NCI-H1048 (cell line): ENCODE measurements at regions not wholly inside any gene's neighbourhood (a gene's known extent, or its start where the extent isn't known, plus 50 kb on each side); places are given as distances from the start of the nearest gene placed in this dataset.
"Not testable (repeated sequence)": the region's sequence is repeated elsewhere in the genome, so short reads cannot be mapped to it uniquely, and the experiment has no call there.

Experiments used
- DNase-seq: peaks from one replicate; lab custom pipeline; 2025; lab: John Stamatoyannopoulos, UW

GRCh38 chr19:28065026-28065425 lies 1147.9 kb downstream of the UQCRFS1 start:
- DNase-seq: no peak

GRCh38 chr19:28063702-28064101 lies 1149.2 kb downstream of the UQCRFS1 start:
- DNase-seq: no peak

GRCh38 chr19:28061111-28061510 lies 1151.8 kb downstream of the UQCRFS1 start:
- no peak for DNase-seq

- not testable (repeated sequence) for DNase-seq
Observed at GRCh38 chr19:28057026-28057425, 1155.9 kb downstream of the UQCRFS1 start.

DNA sequence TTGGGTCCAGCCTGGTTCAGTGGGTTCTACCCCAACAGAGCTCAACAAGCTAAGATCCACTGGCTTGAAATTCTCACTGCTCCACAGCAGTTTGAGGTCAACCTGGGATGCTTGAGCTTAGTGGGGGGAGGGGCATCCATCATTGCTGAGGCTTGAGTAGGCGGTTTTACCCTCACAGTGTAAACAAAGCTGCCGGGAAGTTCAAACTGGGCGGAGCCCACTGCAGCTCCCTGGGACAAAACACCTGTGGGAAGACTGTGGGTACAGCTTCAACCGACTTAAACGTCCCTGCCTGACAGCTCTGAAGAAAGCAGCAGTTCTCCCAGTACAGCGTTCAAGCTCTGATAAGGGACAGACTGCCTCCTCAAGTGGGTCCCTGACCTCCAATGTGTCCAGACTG lies 1161.9 kb downstream of the UQCRFS1 start:
- no peak for DNase-seq

GRCh38 chr19:28049875-28050274 lies 1163.1 kb downstream of the UQCRFS1 start:
- no peak for DNase-seq

- DNase-seq: no peak
Observed at GRCh38 chr19:28046932-28047331, 1166.0 kb downstream of the UQCRFS1 start.

DNA sequence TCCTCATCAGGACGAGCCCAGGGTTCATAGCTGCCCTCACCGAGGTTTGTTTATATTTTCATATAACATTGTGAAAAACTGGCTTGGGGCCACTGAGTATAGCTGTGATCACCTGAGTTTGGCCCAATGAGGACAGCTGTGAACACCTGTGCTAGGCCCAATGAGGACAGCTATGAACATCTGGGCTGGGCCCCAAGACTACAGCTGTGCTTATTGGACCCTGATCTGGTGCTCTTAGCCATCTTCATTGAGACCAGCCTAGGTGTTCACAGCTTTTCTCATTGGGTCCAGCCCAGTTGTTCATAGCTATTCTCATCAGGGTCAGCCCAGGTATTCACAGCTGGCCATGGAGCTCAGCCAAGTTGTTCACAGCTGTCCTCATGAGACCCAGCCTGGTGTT lies 1167.3 kb downstream of the UQCRFS1 start:
- DNase-seq: no peak

DNA sequence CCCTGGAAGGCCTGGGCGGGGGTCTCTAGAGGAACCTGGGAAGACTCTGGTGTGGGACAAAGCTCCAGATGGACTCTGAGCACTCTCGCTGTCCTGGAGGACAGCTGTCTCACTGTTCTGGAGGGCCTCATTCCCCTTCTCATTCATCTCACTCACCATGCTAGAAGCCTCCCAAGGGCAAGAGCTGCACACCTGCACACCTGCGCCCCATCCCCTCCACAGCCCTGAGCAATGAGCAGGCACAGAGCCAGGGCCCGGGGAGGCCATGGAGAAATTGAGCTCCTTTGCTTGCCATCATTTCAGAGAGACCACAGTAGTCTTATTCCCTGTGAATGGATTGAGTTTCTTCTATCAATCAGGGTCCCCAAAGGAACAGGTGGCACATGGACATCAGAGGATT lies 1168.5 kb downstream of the UQCRFS1 start:
- DNase-seq: no peak

GRCh38 chr19:28042516-28042915 lies 1170.4 kb downstream of the UQCRFS1 start:
- no peak for DNase-seq

- no peak for DNase-seq
Observed at GRCh38 chr19:28039677-28040381, 1173.1 kb downstream of the UQCRFS1 start.

DNA sequence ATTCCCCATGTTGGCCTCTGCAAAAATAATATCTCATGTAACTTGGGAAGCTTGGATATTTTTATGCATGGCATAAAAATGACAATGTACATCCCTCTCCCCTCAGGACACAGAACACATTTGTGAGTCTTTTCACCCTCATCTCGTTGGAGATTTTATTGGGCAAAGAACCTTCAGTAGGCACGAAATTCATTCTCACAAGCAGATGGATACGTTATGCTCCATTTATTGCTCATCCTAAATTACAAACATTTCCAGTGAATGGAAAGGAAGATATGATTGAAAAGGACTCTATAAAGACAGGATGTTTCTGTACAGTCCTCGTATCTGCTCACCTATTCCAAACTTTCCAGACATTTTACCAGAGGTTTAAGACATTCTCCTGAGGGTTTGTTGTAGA lies 1175.8 kb downstream of the UQCRFS1 start:
- DNase-seq: no peak

GRCh38 chr19:28036486-28036885 lies 1176.5 kb downstream of the UQCRFS1 start:
- DNase-seq: no peak

DNA sequence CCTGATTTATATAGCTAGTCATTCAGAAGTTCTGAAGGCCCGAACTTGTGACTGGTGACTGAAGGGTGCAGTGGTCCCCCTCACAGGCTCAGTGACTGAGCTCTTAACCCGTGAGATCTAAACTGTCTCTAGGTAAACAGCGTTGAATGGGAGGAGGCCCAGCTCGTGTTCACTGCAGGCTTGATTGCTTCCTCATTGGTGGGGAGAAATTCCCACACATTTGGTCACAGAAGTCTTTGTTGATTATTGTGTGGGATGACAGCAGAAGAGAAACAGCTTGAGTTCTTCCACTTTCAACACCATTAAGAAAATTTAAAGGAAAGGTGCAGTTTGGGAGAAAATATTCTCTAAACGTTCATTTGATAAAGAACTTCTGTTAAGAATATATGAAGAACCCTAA lies 1178.0 kb downstream of the UQCRFS1 start:
- no peak for DNase-seq

DNA sequence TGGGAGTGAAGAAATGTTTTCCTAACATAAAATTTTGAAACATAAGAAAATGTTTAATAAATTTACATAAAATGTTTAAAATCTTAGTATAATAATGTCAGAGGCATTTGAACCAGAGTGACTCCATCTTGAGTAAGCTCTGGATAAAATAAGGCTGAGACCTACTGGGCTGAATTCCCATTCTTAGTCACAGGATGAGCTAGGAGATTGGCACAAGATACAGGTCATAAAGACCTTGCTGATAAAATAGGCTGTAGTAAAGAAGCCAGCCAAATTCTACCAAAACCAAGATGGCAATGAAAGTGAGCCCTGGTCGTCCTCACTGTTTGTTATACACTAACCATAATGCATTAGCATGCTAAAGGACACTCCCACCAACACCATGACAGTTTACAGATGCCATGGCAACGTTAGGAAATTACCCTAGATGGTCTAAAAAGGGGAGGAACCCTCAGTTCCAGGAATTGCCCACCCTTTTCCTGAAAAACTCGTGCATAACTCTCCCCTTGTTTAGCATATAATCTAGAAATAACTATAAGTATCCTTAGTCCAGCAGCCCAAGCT lies 1184.0 kb downstream of the UQCRFS1 start:
- no peak for DNase-seq

DNA sequence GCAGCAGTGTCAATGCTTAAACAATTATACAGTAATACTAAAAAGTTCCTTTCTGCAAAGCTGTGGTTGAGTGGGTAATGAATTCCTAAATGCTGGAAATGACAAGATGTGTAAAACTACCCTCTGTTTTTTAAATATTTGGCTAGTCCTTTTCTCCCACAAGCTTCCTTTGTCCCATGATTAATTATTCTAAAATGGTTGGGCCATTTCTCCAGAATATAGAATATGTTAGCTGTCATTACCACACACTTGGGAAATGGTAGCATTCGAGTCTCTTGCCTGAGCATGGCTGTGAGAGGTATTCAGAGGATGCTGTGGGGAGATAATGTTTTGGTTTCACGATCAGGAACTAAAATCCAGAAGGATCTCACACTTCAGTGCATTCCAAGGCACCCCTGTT lies 1185.8 kb downstream of the UQCRFS1 start:
- DNase-seq: no peak

GRCh38 chr19:28026636-28027035 lies 1186.3 kb downstream of the UQCRFS1 start:
- DNase-seq: no peak

DNA sequence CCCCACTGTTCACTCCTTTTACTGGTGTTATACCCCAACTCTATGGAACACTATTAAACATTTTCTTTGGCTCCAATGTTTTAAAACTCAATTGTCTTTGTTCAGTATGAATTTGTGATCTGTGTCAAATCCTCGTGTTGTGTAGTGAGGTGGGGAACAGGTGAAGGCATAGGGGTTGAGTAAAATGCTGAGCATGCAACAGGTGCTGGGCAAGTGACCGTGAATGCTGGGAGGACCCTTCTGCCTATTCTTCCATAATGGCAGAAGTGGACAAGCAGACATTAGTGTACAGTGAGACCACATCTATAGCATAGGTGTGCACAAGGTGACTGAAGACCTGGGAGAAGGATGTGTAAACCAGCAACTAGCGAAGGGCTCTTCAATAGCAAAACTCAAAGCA lies 1188.0 kb downstream of the UQCRFS1 start:
- no peak for DNase-seq

- no peak for DNase-seq
Observed at GRCh38 chr19:28023064-28023463, 1189.9 kb downstream of the UQCRFS1 start.

- no peak for DNase-seq
Observed at GRCh38 chr19:28022506-28022905, 1190.4 kb downstream of the UQCRFS1 start.

- DNase-seq: no peak
Observed at GRCh38 chr19:28021259-28022185, 1191.4 kb downstream of the UQCRFS1 start.

DNA sequence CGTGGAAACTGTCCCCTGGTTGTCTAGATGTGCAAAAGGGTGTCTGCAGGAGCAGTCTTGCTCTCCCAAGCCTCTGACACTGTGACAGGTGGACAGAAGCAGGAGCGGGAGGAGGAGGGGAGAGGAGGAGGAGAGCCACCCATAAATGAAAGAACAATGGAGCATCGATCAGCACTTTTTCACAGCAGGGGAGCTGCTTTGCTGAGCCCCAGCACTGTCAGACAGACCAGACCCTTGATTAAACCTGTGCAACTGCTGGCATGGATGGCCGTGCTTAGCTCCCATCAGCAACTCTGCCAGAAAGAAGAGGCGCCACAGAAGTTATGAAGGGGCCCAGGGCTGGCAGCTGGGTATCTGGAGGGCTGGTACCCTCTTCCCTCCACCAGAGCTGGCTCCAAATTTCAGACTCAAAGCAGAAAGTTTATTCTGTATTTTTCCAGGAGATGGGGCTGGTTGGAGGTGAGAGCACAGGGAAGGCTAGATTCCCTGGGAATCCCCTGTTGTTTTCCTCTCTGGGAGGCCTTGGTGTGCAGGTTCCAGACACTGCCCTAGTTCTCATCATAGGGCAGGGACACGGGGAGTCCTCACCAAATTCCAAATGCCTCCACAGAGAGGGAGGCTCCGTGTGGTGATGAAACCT lies 1192.2 kb downstream of the UQCRFS1 start:
- DNase-seq: no peak
